Islet of Langerhans (tissue), 1 donor: ENCODE measurements at regions not wholly inside any gene's neighbourhood (a gene's known extent, or its start where the extent isn't known, plus 50 kb on each side); places are given as distances from the start of the nearest gene placed in this dataset.
A peak's percentile ranks its signal among the peaks of the same experiment; 100 is the strongest.

Experiments
- FAIRE-seq: peaks from one replicate; lab custom pipeline; 2011; peaks lifted over from hg19 to GRCh38; lab: Jason Lieb, UNC

DNA sequence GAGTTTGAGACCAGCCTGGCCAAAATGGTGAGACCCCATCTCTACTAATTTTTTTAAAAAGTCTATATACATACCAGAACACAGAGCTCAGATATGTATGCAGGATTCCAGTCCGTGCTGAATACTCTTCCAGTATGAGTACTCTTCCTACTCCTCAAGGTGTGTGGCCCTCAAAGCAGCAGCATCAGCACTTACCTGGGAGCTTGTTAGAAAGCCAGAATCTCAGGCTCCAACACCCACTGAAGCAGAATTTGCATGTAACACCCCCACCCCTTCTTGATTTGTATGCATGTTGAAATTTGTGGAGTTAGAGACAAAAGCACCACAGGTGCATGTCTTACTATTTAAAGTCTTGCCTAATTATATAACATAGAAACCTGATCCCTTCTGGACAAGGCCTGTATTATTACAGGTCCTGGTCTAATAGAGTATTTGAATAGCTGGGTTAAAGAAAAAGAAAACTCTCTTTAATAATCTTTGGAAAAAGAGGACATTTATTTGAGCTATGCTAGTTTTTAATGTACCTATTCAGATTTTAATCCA lies 50.3 kb upstream of the NFE2L2 start:
- FAIRE-seq: no peak

- FAIRE-seq: no peak
Measured at GRCh38 chr2:177315364-177315763, 50.8 kb upstream of the NFE2L2 start.

GRCh38 chr2:177316756-177317155 lies 52.2 kb upstream of the NFE2L2 start:
- no peak for FAIRE-seq

DNA sequence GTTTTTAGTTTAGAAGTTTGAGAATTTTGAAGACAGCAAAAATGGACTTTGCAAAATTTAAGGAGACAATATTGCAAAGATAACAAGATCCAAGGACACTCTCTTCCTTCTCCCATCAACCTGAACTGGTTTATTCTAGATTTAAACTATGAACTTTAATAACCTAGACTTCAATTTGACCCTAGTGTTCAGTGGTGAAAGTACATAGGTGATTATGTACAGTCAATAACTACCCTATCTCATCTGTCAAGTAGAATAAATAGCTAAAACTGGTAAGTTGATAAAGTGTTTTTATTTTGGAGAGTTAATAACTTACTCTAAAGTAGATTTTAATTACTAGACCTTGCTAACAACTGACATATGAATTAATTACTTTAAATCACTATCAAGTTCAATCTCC lies 52.9 kb upstream of the NFE2L2 start:
- FAIRE-seq: no peak

DNA sequence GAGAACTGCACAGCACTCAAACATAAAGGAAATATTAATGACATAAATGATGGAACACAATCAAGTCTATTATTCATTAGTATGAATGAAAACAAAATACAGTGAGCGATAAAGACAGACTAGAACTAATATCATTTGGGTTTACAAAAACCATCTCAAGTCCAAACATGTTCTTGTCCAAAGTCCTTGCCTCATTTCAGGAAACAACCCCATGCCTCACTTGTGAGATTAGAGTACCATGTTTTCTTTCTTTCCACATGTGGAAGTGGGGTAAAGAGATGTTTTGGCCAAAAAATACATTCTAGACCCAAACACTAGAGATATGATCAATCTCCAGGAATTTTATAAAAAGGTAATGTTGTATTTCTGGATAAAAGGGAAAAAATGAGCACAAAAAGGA lies 53.3 kb upstream of the NFE2L2 start:
- no peak for FAIRE-seq

DNA sequence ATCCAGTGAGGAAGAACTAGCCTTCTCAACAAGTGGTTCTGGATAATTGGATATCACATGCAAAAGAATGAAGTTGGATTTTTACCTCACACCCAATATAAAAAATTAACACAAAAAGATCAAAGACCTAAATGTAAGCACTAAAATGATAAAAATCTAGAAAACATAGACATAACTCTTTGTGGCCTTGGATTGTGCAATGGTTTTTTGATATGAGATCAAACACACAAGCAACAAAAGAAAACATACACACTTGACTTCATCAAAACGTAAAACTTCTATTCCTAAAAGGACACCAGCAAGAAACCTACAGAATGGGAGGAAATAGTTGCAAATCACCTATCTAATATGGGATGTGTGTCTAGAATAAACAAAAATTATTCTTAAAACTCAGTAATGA lies 54.1 kb upstream of the NFE2L2 start:
- no peak for FAIRE-seq

DNA sequence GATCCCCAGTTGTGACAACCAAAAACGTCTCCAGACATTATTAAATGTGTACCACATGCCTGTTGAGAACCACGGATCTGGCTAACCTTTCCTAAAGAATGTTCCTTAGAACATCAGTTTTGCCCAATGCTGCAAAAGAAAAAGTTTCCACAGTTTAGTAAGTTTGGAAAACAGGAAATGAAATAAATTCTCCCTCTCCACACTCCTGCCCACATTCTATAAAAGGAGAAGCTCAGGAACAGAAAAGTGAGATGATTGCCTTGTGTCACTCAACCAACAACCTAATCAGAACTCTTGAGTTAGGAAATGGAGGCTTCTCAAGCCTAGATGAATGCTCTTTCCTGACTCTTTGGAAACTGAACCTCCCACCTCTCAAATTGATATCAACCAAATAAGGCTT lies 56.1 kb upstream of the NFE2L2 start:
- FAIRE-seq: no peak

DNA sequence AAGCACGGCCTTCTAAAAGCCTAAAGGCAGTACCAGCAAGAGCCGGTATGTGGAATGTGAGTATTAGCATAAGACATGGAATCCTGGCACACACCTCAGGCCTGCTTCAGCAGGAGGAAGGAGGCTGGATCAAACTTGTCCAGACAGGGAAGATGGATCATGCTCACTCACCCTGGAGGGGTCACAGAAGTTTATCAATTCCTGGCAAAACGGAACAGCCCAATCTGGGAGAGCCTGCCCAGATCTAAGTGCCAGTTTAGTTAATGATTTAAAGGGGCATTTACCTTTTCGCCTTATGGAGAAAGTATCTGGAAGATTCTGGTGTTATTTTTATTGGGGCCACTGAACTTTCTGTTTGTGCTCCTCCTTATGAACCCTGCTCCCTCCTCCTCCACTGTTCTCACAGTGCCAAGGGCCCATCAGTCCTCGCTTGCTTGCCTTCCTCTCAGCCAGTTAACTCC lies 58.3 kb upstream of the NFE2L2 start:
- no peak for FAIRE-seq

DNA sequence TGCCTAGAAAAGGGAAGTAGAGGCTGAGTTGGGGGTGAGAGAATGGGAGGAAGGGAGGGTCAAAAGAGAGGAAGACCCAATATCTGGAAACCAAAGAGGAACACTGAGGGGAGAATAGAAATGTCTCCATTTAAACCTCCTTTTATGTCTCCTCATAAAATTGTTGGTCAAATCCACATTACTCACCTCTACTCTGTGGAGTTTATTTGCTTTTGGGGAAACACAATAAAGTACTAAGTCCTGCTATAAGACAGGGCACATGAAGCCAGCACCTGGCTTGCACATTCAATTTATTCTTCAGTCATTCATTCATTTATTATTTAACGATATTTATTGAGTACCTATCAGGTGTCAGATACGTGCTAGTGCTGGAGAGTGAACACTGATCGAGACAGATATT lies 60.3 kb upstream of the NFE2L2 start:
- no peak for FAIRE-seq

GRCh38 chr2:177325554-177325953 lies 61.0 kb upstream of the NFE2L2 start:
- FAIRE-seq: no peak

- FAIRE-seq: no peak
Measured at GRCh38 chr2:177326005-177326404, 61.5 kb upstream of the NFE2L2 start.

DNA sequence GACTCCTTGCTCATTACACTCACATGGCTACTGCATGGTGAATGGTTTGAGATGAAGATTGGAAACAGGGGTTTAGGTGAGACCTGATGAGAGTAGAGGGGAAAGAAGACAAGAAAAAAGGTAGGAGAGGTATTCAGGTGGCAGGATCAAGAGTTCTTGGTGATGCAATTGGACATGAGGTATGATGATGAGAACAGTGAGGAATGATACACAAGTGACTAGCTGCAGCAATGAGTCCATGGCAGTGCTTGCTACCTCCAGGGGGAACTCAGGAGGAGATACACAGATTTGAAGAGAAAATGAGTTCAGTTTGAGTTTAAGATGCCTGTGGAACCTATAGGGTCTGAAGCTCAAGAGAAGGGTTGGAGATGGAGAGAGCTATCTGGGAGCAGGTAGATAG lies 62.1 kb upstream of the NFE2L2 start:
- FAIRE-seq: no peak

- no peak for FAIRE-seq
Measured at GRCh38 chr2:177327009-177327408, 62.5 kb upstream of the NFE2L2 start.

DNA sequence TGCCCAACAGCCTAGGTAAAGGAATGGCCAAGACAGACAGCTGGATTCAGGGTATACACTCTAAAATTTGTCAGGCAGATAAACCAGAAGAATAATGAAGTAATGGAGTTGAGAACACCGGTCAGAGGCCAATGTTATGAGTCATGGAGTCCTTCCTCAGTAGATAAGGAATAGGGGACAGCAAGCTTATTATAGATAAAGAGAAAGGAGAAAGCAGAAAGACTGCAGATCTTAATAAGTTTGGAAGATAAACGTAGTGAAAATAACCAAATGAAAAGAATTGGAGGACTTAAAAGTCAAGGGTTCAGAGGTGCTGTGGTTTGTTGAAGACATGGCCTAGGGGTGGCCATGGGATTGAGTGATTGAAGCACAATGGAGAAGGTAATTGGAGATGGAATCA lies 63.5 kb upstream of the NFE2L2 start:
- FAIRE-seq: no peak

DNA sequence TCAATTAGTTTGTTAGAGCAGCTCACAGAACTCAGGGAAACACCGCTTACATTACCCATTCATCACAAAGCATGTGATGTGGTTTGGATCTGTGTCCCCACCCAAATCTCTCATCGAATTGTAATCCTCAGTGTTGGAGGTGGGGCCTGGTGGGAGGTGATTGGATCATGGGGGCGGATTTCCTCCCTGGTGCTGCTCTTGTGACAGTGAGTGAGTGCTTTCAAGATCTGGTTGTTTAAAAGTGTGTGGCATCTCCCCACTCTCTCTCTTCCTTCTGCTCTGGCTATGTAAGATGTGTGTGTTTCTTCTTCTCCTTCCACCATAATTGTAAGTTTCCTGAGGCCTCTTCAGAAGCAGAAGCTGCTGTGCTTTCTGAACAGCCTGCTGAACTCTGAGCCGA lies 63.5 kb upstream of the AGPS start:
- no peak for FAIRE-seq

GRCh38 chr2:177331466-177331997 lies 61.0 kb upstream of the AGPS start:
- FAIRE-seq: no peak

DNA sequence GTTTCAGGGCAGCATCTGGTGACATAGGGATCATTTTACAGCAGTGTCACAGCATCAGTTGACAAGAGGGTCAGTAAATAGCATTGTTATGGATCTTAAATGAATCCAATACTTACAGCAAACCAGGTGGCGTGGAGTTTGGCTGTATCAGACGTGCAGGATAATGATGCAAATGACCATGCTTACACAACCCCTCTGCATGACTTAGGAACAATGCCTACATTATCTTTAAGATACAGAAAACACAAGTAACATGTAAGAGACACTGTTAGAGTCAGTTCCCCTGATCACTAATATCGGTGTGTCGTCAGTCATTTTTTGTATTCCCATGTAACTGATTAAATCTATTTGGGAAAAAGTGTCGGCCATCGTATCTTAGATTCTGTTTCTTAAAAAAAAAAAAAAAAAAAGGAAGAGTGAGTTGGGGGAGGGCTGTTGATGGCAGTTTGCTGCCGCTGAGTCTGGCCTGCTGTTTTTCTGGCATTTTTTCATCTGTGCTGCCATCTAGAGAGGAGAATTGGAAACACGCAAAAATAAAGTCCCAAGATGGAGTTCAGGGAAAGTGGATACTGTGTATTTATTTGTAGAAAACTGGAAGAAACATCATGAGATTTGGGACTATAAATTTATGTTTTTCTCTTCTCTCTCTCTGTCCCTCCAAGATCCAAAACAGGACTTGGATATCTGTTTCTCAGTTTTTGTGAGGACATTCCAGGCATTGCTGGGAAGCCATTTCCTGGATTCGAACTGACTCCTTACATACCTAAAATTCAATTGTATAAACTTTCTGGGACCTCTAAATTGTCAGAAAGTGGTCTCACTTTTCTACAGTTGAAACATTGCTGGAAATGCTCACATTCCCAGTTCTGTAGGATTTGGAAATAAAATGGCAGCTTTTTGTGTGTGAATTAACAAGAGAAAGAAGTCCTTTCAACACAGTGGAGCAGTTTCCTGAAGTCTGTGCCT lies 60.3 kb upstream of the AGPS start:
- FAIRE-seq: peak; percentile 91

GRCh38 chr2:177332992-177333388 lies 59.6 kb upstream of the AGPS start:
- FAIRE-seq: no peak

- FAIRE-seq: peak; percentile 76
Measured at GRCh38 chr2:177334940-177335543, 57.5 kb upstream of the AGPS start.

DNA sequence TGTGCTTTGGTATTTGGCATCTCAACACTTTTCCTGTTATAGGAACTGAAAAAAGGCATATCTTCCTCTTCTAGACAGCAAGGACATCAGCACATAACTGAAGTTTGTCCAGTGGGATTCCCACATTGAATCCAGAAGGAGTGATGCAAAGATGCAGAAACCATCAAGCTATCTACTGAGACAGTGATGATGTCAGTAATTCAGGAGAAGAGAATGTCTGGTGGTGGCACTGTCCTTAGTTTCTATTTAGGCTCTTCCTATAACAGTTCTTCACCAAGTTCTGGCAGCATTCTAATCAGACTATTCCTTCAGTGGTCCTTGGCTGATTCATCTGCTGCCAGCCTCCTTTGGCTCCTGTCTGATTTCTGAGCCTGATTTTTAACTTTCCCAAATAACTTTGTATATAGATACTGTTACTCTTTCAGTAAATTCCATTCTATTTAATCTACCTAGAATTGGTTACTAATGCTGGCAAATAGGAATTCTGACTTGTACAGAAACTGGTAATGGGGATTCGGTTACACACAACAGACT lies 56.6 kb upstream of the AGPS start:
- no peak for FAIRE-seq

- FAIRE-seq: no peak
Measured at GRCh38 chr2:177338177-177338721, 54.3 kb upstream of the AGPS start.

DNA sequence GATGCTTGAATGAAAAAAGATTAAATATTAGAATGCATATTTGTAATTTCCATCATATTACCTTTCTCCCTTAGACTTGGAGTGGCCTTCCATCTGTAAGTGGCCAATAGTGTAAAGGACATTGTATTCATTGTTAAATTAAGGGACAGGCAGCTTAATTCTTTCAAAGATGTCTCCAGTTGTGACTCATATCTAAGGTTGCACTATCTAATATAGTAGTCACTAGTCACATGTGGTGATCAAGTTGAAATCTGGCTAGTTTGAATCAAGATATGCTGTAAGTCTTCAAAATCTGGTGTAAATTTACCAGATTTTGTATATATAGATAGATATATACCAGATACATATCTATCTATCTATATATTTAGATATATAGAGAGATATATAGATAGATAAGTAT lies 52.4 kb upstream of the AGPS start:
- no peak for FAIRE-seq

DNA sequence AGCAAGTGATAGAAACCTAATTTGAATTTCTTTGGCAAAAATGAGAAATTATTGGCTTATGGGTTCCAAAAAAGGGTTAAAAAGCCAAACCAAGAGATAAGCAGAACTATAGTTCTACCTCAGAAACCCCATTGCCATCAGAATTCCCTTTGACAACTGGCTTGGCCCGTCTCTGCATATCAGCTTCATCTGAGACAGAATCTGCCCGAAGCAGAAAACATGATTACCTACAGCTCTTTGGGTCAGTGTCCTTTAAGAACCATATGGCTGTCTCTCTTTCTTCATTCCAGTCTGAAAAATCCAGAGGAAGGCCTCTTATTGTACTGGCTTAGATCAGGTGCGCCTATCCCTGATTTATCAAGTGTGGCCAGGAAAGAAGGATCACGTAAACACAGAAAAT lies 49.8 kb upstream of the AGPS start:
- no peak for FAIRE-seq
